Astrocyte (in vitro differentiated cells and primary cell): ENCODE measurements at regions not wholly inside any gene's neighbourhood (a gene's known extent, or its start where the extent isn't known, plus 50 kb on each side); places are given as distances from the start of the nearest gene placed in this dataset.

Experiments used
- CTCF ChIP-seq: IDR thresholded peaks from 2 replicates; pipeline ENCODE4 v1.5.1; 2011; ENCODE audit warnings: low read depth, mild to moderate bottlenecking, inconsistent platforms, low read length, moderate library complexity; ENCODE audit not compliant: insufficient read depth
- EZH2 ChIP-seq: IDR thresholded peaks from 2 replicates; pipeline ENCODE4 v1.6.1; 2012; ENCODE audit warnings: mild to moderate bottlenecking, low read length, inconsistent platforms; ENCODE audit not compliant: insufficient read depth

GRCh38 chr1:80450711-80451110 is 1350.0 kb upstream of the ADGRL2 start:
- TF ChIP-seq CTCF (no peak), EZH2 (no peak)
